SK-N-SH (cell line): ENCODE measurements at regions not wholly inside any gene's neighbourhood (a gene's known extent, or its start where the extent isn't known, plus 50 kb on each side); places are given as distances from the start of the nearest gene placed in this dataset.
A peak's percentile ranks its signal among the peaks of the same experiment; 100 is the strongest.

Experiments used
- CTCF ChIA-PET: fragments of 300-600, 350-600 bp; formaldehyde crosslinking; extraction: SDS; loops from one replicate; lab custom pipeline; 2021; lab: Yijun Ruan, JAX
- POLR2A ChIA-PET: fragments of 350-600 bp; sonication (Branson Sonifier 250); formaldehyde crosslinking; extraction: SDS; loops from one replicate; lab custom pipeline; 2020; ENCODE audit warnings: antibody characterized with exemption, inconsistent platforms; lab: Yijun Ruan, JAX
- DNase-seq: peaks from one replicate; pipeline ENCODE4 v3.0.0; 2012
- H2AFZ ChIP-seq: fragments of 200-600 bp; sonication (generic); 2 replicates; pipeline ENCODE4 v1.8.1; 2016; ENCODE audit warnings: antibody characterized with exemption, mild to moderate bottlenecking, low read depth
- H3F3A ChIP-seq: fragments of 200-600 bp; sonication (generic); replicated peaks from 2 replicates; pipeline ENCODE3; 2016; ENCODE audit warnings: antibody characterized with exemption, mild to moderate bottlenecking; ENCODE audit not compliant: insufficient read depth
- H3K27ac ChIP-seq, 2 experiments: fragments of 200-500 bp in 1 of 2; fragments of 200-600 bp in 1 of 2; sonication (Bioruptor generic) in 1 of 2; sonication (generic), shearing (Covaris generic) in 1 of 2; 2 replicates each; pipeline versions ENCODE4 v1.5.1 to v1.6.1; 2014 to 2016; ENCODE audit warnings: low read depth in 2 of 2, inconsistent platforms in 1 of 2, low read length in 1 of 2, mild to moderate bottlenecking in 1 of 2, mixed read lengths in 1 of 2
- H3K27me3 ChIP-seq: fragments of 200-600 bp; sonication (generic), shearing (Covaris generic); 2 replicates; pipeline ENCODE4 v1.6.1; 2016; ENCODE audit warnings: mixed run types; ENCODE audit not compliant: insufficient read depth
- H3K36me3 ChIP-seq, 2 experiments: fragments of 200-500 bp in 1 of 2; fragments of 200-600 bp in 1 of 2; sonication (Bioruptor generic) in 1 of 2; sonication (generic) in 1 of 2; replicated peaks in 1 of 2; 2 replicates each; pipeline versions ENCODE3 to v1.5.1; 2014 to 2016; ENCODE audit warnings: low read length in 1 of 2, mild to moderate bottlenecking in 1 of 2; ENCODE audit not compliant: insufficient read depth in 2 of 2, control insufficient read depth in 1 of 2
- H3K4me1 ChIP-seq, 2 experiments: fragments of 200-500 bp in 1 of 2; fragments of 200-600 bp in 1 of 2; sonication (Bioruptor generic) in 1 of 2; sonication (generic), shearing (Covaris generic) in 1 of 2; 2 replicates each; pipeline versions ENCODE4 v1.5.1 to v1.6.1; 2014 to 2016; ENCODE audit warnings: low read depth in 1 of 2, low read length in 1 of 2, mixed run types in 1 of 2; ENCODE audit not compliant: insufficient read depth in 2 of 2, control insufficient read depth in 1 of 2
- H3K4me2 ChIP-seq: fragments of 200-600 bp; sonication (generic), shearing (Covaris generic); 2 replicates; pipeline ENCODE4 v1.6.1; 2017; ENCODE audit warnings: mixed run types
- H3K4me3 ChIP-seq, 2 experiments: fragments of 200-500 bp in 1 of 2; fragments of 200-600 bp in 1 of 2; sonication (Bioruptor generic) in 1 of 2; sonication (generic), shearing (Covaris generic) in 1 of 2; 2 replicates each; pipeline versions ENCODE4 v1.5.1 to v1.8.1; 2014 to 2016; ENCODE audit warnings: low read depth in 2 of 2, inconsistent platforms in 1 of 2, low read length in 1 of 2, mild to moderate bottlenecking in 1 of 2, mixed read lengths in 1 of 2, moderate library complexity in 1 of 2
- H3K79me2 ChIP-seq: fragments of 200-600 bp; sonication (generic); 2 replicates; pipeline ENCODE4 v1.8.1; 2017; ENCODE audit warnings: mild to moderate bottlenecking; ENCODE audit not compliant: insufficient read depth
- H3K9ac ChIP-seq: fragments of 200-600 bp; sonication (generic); 2 replicates; pipeline ENCODE4 v1.6.1; 2017; ENCODE audit warnings: mixed run types
- H3K9me2 ChIP-seq: fragments of 200-600 bp; sonication (generic); 2 replicates; pipeline ENCODE4 v1.6.1; 2017; ENCODE audit warnings: mixed run types
- H3K9me3 ChIP-seq: fragments of 200-600 bp; sonication (generic); 2 replicates; pipeline ENCODE4 v1.6.1; 2017; ENCODE audit warnings: mixed run types, mild to moderate bottlenecking, moderate library complexity
- H4K20me1 ChIP-seq: fragments of 200-600 bp; sonication (generic); 2 replicates; pipeline ENCODE4 v1.6.1; 2017; ENCODE audit warnings: mild to moderate bottlenecking, mixed run types; ENCODE audit not compliant: insufficient read depth
- CTCF ChIP-seq: fragments of 200-600 bp; sonication (generic); IDR thresholded peaks from 2 replicates; pipeline ENCODE4 v1.6.1; 2017; ENCODE audit warnings: antibody characterized with exemption, mild to moderate bottlenecking, moderate library complexity
- FOXJ3 ChIP-seq: sonication (generic); formaldehyde crosslinking; IDR thresholded peaks from 2 replicates; pipeline ENCODE4 v1.5.1; 2020; ENCODE audit warnings: mild to moderate bottlenecking, missing genetic modification reagents
- GATA2 ChIP-seq: sonication (generic); formaldehyde crosslinking; IDR thresholded peaks from 2 replicates; pipeline ENCODE4 v1.5.0; 2020; ENCODE audit warnings: mild to moderate bottlenecking, missing genetic modification reagents
- JUND ChIP-seq: IDR thresholded peaks from 2 replicates; pipeline ENCODE4 v1.4.0; 2012
- PBX3 ChIP-seq: IDR thresholded peaks from 2 replicates; pipeline ENCODE4; 2012
- RAD21 ChIP-seq: IDR thresholded peaks from 2 replicates; pipeline ENCODE4 v1.6.1; 2012; ENCODE audit warnings: mild to moderate bottlenecking, low read length
- RFX5 ChIP-seq: IDR thresholded peaks from 2 replicates; pipeline ENCODE4 v1.6.1; 2012; ENCODE audit warnings: mild to moderate bottlenecking, improper control_type of control experiment, low read length
- RXRA ChIP-seq: IDR thresholded peaks from 2 replicates; pipeline ENCODE4 v1.4.0; 2012; ENCODE audit warnings: low read depth, mild to moderate bottlenecking, borderline replicate concordance
- SMC3 ChIP-seq: IDR thresholded peaks from 2 replicates; pipeline ENCODE4 v1.6.1; 2012; ENCODE audit warnings: low read depth, low read length, improper control_type of control experiment
- TAF1 ChIP-seq: IDR thresholded peaks from 2 replicates; pipeline ENCODE4 v1.6.1; 2012; ENCODE audit warnings: low read depth, mild to moderate bottlenecking, low read length, moderate library complexity, borderline replicate concordance
- USF1 ChIP-seq: IDR thresholded peaks from 2 replicates; pipeline ENCODE4 v1.4.0; 2012; ENCODE audit warnings: low read depth, borderline replicate concordance
- WGBS: methylation state at CpG from one replicate; pipeline ENCODE4 v1.1.6; 2017; ENCODE audit warnings: low lambda C conversion rate; 5-methylcytosine and 5-hydroxymethylcytosine counted together
- TF ChIP-seq, protein P1 (sequence below): fragments of 150-350 bp; IDR thresholded peaks from 2 replicates; pipeline ENCODE4 v1.6.1; 2017; ENCODE audit warnings: antibody characterized with exemption, low read length, low read depth, borderline replicate concordance

- H3K4me1 ChIP-seq: peaks cover 0 to 6% of the 10 kb centered on the region in 2 experiments; a peak in 2 of 4 replicates
- ChIA-PET POLR2A (no interaction called here), CTCF (interaction anchor here (0.6 to 4.1 kb wide), 20 partner anchors 9 to 1185 kb away, joined by 3 to 18 read pairs (median 4); no protein-coding TSS in a partner anchor)
- H3K9me2 ChIP-seq: no peaks in the 10 kb centered on the region
- TF ChIP-seq TAF1: no peak
- peak; percentile 97 for TF ChIP-seq CTCF
- peak; percentile 90 for TF ChIP-seq SMC3
- TF ChIP-seq RAD21: peak; percentile 97
- TF ChIP-seq, protein P1, sequence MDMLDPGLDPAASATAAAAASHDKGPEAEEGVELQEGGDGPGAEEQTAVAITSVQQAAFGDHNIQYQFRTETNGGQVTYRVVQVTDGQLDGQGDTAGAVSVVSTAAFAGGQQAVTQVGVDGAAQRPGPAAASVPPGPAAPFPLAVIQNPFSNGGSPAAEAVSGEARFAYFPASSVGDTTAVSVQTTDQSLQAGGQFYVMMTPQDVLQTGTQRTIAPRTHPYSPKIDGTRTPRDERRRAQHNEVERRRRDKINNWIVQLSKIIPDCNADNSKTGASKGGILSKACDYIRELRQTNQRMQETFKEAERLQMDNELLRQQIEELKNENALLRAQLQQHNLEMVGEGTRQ: no peak
- no peak for TF ChIP-seq PBX3
- H3K9me3 ChIP-seq: no peaks in the 10 kb centered on the region
- peak overlapping the region; percentile 47 to 56 for H3K4me3 ChIP-seq
- no peak overlapping the region for H3K27ac ChIP-seq
- DNase-seq: peak; percentile 77
- H2AFZ ChIP-seq: peak overlapping the region; percentile 62; the same call in 1 of the 2 replicates
- no peaks in the 10 kb centered on the region; the same call in 1 of the 2 replicates for H3K27me3 ChIP-seq
- no peaks in the 10 kb centered on the region for H3K36me3 ChIP-seq
- no peak overlapping the region for H3K9ac ChIP-seq
- peaks cover 4% of the 10 kb centered on the region for H3F3A ChIP-seq
- peak overlapping the region; percentile 76 for H3K4me2 ChIP-seq
- H4K20me1 ChIP-seq: no peaks in the 10 kb centered on the region
- 16% methylated on average over 20 of the region's 20 CpGs for WGBS
- H3K79me2 ChIP-seq: no peaks in the 10 kb centered on the region
Measured at GRCh38 chr9:19925674-19926503, 137.1 kb upstream of the SLC24A2 start.

- TF ChIP-seq GATA2: no peak
- no peak for TF ChIP-seq RXRA
- TF ChIP-seq FOXJ3: no peak
- no peak for TF ChIP-seq JUND
- TF ChIP-seq, protein P1: no peak
- TF ChIP-seq PBX3: no peak
- TF ChIP-seq USF1: no peak
- TF ChIP-seq RFX5: no peak
- DNase-seq: no peak
- no peaks in the 10 kb centered on the region for H4K20me1 ChIP-seq
- no peaks in the 10 kb centered on the region for H3K9me3 ChIP-seq
- peaks cover 0 to 6% of the 10 kb centered on the region in 2 experiments; a peak in 2 of 4 replicates for H3K4me1 ChIP-seq
- H3K79me2 ChIP-seq: no peaks in the 10 kb centered on the region
- H3K27me3 ChIP-seq: no peaks in the 10 kb centered on the region; the same call in 1 of the 2 replicates
- H3K4me3 ChIP-seq: no peak overlapping the region
- H3K4me2 ChIP-seq: no peak overlapping the region
- H3K27ac ChIP-seq: no peak overlapping the region
- H3K9ac ChIP-seq: no peak overlapping the region
- POLR2A ChIA-PET: no interaction called here
- CTCF ChIA-PET: interaction anchor here (0.8 to 4.1 kb wide), 5 partner anchors 451 to 1187 kb away, joined by 4 to 18 read pairs (median 7); no protein-coding TSS in a partner anchor
- 66% methylated on average over 2 of the region's 2 CpGs for WGBS
- no peak overlapping the region for H2AFZ ChIP-seq
- no peaks in the 10 kb centered on the region for H3K36me3 ChIP-seq
- H3K9me2 ChIP-seq: no peaks in the 10 kb centered on the region
- peaks cover 4% of the 10 kb centered on the region for H3F3A ChIP-seq
Measured at GRCh38 chr9:19924080-19924479, 135.2 kb upstream of the SLC24A2 start.
